GM21526 (cell line): ENCODE measurements at regions not wholly inside any gene's neighbourhood (a gene's known extent, or its start where the extent isn't known, plus 50 kb on each side); places are given as distances from the start of the nearest gene placed in this dataset.
"Not testable (repeated sequence)": the region's sequence is repeated elsewhere in the genome, so short reads cannot be mapped to it uniquely, and the experiment has no call there.

Source experiments
- ATAC-seq: cut with Tn5 transposase; IDR thresholded peaks from one replicate; pipeline ENCODE4 v1.9.1; 2021; ENCODE audit warnings: moderate library complexity; ENCODE audit not compliant: unreplicated experiment, low FRiP score

DNA sequence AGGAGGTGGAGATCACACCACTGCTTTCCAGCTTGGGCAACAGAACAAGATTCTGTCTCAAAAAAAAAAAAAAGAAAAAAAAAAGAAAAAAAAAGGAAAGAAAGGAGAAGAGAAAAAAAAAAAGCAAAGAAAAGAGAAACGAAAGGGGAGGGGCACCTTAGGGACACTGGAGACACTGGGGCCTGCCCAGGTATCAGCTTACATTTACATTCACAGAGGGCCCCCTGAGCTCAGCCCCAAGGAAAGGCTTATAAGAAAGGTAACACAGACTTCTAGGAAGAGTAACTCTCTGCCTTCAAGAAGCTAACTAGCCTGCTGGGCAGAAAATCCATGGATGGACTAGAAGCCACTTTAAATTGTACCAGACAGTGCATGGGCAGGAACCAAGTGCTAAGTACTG lies 108.8 kb downstream of the NPY start:
- ATAC-seq, result no peak

DNA sequence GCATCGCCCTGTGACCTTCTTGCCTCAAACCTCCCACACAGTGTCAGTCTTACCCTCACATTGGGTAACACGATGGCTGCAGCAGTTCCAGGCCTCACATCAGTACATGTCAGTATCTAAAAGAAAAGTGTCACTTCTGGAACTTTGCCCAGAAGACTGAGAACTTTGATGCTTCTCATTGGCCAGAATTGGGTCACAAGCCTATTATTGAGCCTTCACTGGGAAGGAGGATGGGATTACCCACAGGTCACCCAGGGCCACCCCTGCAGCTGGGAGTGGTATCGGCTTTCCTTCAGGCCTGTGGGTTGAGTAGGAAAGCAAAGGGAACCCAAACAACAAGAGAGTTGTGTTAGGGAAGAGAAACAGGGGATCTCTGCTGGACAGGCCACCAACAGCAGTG lies 111.5 kb downstream of the NPY start:
- ATAC-seq, result no peak

DNA sequence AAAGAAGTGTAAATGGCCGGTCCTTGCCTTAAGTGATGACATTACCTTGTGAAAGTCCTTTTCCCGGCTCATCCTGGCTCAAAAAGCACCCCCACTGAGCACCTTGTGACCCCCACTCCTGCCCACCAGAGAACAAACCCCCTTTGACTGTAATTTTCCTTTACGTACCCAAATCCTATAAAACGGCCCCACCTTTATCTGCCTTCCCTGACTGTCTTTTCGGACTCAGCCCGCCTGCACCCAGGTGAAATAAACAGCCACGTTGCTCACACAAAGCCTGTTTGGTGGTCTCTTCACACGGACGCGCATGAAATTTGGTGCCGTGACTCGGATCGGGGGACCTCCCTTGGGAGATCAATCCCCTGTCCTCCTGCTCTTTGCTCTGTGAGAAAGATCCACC lies 112.4 kb downstream of the NPY start:
- ATAC-seq, result not testable (repeated sequence)

DNA sequence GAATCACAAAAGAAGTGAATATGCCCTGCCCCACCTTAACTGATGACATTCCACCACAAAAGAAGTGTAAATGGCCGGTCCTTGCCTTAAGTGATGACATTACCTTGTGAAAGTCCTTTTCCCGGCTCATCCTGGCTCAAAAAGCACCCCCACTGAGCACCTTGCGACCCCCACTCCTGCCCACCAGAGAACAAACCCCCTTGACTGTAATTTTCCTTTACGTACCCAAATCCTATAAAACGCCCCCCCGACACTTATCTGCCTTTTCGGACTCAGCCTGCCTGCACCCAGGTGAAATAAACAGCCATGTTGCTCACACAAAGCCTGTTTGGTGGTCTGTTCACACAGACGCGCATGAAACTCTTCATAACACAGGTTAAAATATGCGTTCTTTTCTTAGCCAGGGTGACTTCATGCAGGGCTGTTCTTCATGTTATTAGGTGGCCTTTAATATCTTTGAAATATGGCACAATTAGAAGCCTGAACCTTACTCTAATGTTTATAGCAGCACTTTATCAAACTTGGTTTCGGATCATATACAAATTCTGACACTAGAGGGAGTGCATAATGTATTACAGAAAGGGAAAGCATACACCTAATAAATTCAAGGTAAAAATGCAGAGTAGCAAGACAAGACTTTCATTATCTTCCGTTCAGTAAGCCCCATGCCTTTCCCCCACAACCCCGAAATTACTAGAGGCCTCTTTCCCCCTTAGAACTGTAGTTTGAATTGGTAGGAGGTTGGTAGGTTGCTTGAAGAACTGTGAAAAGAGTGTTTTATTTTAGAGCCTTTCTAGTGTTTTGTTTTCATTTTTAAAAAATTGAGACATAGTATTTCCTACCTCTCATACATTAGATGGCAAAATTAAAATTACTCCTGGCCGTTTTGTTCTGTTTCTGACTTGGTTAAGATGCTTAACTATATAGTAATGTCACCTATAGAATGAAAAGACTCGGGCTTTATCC lies 117.9 kb downstream of the NPY start:
- peak; percentile 78 for ATAC-seq

DNA sequence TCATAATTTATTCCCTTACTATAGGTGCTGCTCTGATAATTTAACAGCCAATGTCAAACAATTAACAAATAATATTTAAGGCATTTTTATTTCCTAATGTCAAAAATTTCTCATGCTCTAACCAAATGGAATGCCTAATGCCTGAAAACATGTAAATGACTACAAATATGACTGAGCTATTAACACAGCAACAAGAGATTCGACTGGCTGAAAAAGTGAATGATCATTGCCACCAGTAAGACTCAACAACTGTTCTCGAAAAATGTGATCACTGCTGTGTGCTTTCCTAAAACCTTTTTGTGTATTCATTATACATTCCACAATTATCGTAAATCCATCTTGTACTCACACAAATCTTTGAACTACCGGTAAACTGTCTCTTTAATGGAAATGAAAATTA lies 118.7 kb downstream of the NPY start:
- ATAC-seq, result no peak

DNA sequence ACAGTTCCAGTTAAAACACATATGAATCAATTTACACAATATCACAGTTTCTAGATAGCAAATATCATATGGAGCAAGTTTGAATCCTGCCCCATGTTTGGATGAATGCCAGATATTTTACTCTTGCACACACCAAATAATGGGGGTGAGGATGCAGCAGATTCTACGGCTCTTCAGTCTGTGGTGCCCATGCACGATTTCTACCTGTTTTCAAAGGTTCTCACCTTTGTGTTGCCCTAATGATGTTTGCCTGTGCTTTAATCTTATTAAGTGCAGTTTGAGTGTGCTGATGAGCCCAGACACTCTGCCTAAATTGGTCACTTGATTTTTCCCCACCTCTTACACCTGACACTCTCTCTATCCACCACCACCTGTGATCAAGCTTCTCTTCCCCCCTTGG lies 119.6 kb downstream of the NPY start:
- no peak for ATAC-seq

DNA sequence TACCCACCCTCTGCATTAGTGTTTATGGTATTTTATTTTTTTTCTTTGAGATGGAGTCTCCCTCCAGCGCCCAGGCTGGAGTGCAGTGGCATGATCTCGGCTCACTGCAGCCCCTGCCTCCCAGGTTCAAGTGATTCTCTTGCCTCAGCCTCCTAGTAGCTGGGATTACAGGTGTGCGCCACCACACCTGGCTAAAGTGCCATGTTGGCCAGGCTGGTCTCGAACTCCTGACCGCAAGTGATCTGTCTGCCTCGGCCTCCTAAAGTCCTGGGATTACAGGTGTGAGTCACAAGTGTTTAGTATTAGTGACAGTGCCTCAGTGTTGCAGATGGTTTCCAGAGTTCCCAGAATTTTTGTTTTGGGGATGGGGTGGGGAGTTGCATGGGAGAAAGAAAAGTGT lies 120.3 kb downstream of the NPY start:
- ATAC-seq, result no peak

DNA sequence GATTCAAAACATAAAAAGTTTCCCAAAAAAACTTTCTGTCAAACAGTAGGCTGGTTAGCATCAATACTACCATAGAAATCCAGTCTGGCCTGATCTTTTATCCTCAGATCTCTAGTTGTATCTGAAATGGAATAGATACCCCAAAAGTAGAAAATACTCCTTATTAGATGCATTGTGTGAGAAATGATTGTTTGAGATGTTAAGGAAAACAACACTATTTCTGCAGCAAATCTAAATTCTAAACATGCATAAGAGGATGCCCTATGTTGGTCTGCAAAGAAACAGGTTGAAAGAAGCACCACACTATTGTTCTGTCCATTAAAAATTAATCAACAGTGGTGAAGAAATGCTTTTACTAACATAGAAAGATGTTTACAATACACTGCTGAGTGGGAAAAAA lies 121.0 kb downstream of the NPY start:
- ATAC-seq, result no peak

DNA sequence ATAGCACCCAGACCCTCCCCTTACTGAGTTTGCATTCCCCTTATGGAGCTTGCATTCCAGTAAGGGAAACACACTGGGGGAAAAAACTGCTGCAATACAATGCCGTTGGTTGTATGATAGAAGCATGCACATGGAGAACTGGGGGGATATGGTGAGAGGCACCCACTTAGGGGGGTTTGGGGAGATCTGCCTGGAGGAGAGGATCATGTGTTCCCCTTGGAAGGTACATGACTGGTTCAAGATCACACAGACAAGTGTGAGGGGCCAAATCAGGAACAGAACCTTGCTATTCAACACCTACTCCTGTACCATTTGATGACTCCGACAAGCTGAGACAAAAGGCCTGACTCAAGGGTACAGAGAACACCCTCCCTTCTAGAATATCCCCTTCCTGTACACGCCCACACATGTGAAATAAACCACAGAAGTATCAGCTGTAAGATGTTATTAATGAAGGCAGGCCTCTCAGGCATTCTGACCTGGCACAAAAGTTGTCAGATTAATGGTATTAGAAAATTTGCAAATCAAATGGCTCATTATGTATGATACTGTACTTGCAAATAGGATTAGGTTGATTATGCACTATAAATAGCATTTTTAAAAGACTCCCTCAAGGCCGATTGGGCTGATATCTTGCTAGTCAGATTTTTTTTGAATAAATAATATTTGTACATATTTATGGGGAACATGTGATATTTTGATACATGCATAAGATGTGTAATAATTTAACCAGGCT lies 122.2 kb downstream of the NPY start:
- ATAC-seq, result no peak

DNA sequence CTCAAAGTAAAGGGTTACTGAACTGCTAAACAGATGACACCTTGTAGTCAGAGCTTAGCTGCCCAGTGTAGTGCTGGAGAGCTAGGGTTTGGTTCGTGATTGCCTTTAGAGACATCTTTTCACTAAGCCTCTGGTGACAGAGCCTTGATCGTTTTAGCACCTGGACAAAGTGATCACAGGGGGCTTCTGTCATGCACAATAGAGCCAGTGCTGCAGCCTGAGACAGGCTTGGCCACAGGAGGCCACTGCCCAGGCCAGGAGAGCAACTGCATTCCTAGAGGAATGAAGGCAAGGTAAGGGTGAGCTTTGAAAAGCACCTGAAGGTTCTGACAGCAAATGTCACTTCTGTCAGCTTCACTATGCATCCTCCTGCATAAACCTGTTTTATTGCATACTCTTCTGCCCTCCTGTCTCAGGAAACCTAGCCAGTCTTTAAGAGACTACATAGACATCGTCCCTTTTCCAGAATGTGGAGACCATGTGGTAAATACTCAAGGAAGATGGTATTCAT lies 122.9 kb downstream of the NPY start:
- no peak for ATAC-seq

DNA sequence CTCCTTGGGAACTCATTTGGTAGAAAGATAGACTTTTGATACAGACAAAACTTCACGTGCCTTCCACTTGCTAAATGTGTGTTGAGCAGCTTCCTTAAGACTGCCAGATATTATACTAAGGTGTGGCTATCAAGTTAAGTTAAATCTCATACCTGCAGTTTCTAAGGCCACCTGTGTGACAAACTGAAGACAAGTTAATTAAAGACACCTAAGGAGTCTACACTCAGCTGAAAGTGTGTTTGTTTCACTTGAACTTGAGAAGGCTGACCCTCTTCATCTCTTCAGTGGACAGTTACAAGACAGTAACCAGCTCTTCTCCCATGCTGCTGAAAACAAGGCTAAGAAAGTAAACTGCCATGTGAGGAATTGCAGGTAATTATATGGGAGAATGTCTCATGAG lies 124.0 kb downstream of the NPY start:
- no peak for ATAC-seq

DNA sequence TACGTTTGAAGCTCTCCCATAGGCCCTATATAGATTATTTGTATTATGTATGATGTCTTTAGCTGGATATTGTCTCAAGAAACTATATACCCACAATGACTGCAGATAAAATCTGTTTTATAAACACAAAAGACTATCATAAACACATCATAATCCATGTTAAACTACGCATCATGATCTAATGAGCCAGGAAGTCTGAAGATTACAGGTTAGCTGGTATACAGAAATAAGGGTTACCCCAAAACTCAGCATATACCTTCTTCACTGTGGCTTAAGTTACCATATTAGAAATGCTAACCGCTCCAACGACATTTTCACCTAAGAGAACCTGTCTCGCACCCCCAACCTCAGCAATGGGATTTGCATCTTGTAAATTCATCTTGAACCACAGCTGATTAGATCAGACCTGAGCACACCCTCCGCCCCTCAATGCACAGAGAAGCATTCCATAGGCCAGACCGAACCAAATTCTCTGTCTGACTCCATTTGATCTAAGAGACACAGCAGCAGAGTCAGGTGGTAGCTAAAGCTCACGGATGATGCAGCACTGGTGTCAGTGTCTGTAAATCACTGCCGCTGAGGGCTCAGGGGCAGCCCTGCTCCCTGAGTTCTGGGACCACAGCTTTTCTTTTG lies 124.9 kb downstream of the NPY start:
- no peak for ATAC-seq

DNA sequence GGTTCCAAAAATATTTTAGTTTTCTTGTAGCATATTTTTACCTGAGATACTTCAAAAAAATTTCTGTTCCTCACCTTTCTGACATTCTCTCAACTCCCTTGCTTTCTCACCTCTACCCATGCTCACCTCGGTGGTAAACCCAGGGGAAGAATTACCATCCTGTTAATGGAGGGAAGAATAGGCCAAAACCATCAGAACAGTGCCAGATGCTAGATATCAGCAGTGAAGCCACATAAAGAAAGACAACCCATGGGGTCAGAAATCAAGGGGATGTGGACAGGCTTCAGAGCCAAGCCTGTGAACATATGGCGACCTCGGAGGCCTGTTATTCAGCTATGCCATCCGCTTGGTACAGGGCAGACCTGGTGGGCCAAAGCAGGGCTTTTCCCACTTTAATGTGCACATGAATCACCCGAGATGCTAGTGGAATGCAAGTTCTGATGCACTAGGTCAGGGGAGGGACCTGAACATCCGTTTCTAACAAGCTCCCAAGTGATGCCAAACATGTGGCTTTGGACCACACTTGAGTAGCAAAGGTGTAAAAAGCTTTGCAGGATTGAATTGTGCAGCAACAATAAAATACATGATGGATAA lies 125.5 kb downstream of the NPY start:
- ATAC-seq, result no peak

DNA sequence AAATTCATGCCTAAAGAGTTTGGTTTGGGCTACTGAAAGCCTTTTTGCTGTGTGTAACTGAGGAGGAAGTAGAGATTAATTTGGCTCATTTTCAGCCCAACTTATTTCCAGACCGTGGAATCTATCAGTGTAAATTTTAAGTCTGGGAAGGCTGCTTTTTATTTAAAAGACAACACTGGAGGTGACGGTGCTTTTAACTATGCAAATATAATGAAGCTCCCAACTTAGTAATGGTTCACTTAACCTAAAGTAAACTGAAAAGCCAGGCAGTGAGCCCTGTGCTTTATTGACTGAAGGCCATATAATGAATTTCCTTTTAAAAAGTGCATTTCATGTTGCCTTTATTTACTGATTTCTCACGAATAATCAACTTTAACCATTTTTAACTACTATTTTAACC lies 127.2 kb downstream of the NPY start:
- ATAC-seq, result no peak

DNA sequence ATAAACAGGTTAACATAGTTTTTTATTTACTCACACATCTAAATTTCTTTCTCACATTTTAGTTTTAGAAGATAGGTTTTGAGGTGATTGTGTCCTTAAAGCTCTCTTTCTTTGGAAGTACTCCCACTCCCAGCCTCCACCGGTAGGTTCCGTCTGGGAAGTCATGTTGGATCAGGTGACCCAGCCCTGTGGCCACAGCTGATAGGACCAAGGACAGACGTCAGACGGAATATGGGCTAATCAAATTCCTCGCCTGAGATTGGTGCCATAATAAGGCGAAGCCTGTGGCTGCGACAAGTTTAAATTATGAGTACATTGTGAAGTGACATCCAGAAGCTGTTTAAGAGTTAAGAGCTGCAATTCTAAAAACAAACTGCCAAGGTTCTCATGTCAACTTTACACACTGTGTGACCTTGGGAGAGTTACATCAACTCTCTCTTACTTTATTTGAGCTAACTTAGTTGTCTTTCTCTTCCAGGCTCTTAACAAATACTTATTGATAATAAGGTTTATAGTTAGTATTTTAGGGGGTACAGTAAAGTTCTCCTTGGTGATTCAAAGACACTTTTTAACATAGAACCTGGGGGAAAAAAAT lies 133.6 kb downstream of the NPY start:
- ATAC-seq, result no peak

DNA sequence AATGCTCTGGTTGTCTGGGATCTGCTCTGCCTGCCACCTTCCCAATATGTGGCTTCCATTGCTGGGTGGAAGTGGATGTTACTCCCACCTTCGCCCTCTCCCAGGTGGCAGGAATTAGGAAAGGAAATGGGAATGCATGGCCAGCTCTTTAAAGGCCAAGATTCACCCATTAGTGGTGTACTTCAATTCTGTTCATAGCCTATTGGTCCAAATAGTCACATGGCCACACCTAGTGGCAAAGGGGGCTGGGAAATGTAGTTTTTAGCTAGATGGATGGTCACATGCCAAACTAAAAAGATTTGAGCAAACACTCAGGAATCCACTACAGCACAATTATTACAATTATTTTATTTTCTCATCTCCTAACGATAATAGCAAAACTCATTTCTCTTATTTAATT lies 135.1 kb downstream of the NPY start:
- ATAC-seq, result no peak

DNA sequence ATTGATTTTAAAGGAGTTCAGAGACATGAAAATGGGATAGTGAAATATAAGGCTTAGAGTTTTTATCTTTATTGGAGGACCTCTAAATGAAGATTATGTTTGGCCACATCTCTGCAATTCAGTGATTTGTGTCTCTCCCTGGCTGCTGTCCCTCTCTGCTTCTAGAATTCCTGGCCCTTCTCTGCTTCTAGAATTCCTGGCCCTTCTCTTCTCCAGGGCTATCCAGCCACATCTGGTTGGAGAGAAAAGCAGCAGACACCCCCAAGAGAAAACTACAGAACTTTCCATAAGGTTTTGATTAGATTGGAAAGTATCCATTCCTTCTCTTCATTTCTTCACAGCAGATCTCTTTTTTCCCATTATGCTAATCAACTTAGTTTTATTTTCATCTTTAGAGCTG lies 135.5 kb downstream of the NPY start:
- no peak for ATAC-seq

DNA sequence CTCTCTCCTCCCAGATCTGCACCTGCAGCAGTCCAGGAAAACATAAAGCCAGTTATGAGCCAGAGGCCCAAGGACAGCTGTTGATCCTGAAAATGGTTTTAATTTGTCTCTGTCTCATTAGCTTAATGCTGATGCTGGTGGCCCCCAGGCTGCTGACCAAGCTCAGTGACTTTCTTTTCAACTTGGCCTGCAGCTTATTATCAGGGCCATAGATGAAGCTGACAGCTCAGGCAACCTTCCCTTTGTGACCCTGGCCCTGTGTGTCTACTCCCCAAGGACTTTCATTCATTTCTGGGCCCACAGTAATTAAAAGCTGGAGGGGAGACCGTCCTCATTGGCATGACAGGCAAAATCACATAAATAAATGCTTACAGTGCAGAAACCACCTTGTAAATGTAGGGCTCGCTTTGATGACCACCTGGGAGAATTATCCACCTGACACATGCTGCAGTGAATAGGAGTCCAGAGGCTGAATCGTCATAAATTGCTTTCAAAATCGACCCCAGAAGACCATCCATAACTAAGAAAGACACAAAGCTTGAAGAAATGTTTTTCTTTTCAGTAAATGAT lies 138.5 kb downstream of the NPY start:
- ATAC-seq, result no peak

DNA sequence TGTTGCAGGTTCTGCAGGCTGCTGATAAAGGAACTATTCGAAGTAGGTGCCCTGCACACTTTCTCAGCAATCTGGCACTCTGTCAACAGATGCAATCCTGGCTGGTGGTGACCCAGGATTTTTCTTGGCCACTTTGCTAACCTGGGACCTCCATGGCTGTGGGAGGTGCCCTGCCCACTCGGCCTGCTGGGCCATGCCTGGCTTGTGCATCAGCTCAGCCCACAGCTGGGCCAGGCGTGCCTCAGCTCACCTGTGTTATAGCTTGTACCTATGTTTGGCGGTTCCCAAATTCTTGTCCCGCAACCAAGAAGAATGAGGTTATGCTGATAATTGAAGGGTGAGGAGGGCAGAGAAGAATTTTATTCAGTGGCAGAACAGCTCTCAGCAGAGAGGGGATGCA lies 141.7 kb downstream of the NPY start:
- no peak for ATAC-seq

DNA sequence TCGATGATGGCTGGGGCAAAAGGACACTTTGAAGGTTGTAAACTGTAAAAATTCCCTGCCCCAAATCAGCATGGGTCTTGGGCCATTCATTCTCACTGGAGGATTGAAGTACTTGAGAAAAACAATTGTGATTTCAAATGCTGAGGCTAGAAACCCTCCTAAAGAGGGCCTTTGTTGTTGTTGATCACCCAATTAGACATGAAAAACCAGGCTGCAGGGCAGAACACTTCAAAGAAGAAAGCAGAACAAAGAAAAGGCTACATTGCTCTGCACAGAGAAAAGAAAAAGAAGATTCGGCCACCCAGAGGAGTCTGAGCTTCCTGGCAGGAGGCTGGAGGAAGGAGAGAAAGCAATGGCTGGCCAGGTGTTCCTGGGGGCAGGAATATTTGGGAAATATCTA lies 143.1 kb downstream of the NPY start:
- ATAC-seq, result no peak
